A673 (cell line): ENCODE measurements at regions not wholly inside any gene's neighbourhood (a gene's known extent, or its start where the extent isn't known, plus 50 kb on each side); places are given as distances from the start of the nearest gene placed in this dataset.
A peak's percentile ranks its signal among the peaks of the same experiment; 100 is the strongest.
"Not testable (repeated sequence)": the region's sequence is repeated elsewhere in the genome, so short reads cannot be mapped to it uniquely, and the experiment has no call there.

ENCODE experiments used
- BruUV-seq: library from RNA; stranded (reverse); fragments of 400-500 nt; replicated peaks from 2 replicates; lab custom pipeline; 2021; lab: Mats Ljungman, UMichigan
- CTCF ChIA-PET: fragments of 300-600 bp; sonication (Branson Sonifier 250); formaldehyde crosslinking; loops from one replicate; lab custom pipeline; 2022; ENCODE audit warnings: antibody characterized with exemption; lab: Charles Lee
- POLR2A ChIA-PET: fragments of 300-600 bp; sonication (Branson Sonifier 250); formaldehyde crosslinking; loops from one replicate; lab custom pipeline; 2022; ENCODE audit warnings: antibody characterized with exemption; ENCODE audit not compliant: low non-redundant PET; lab: Charles Lee
- DNase-seq: peaks from one replicate; pipeline ENCODE4 v3.0.0-alpha.2; 2015; ENCODE audit warnings: low spot score
- H3K27ac ChIP-seq: fragments of 200-600 bp; sonication (generic); 2 replicates; pipeline ENCODE4 v1.5.1; 2016; ENCODE audit warnings: mixed run types, low read depth, mild to moderate bottlenecking, mixed read lengths, antibody characterized with exemption, low read length; ENCODE audit not compliant: poor library complexity, severe bottlenecking
- H3K27me3 ChIP-seq: fragments of 200-600 bp; sonication (generic); replicated peaks from 2 replicates; pipeline ENCODE4 v1.6.1; 2017; ENCODE audit warnings: mixed run types, low read depth, mild to moderate bottlenecking, mixed read lengths, antibody characterized with exemption, low read length; ENCODE audit not compliant: insufficient read depth, poor library complexity
- H3K36me3 ChIP-seq: fragments of 200-600 bp; sonication (generic); 2 replicates; pipeline ENCODE4 v1.6.1; 2016; ENCODE audit warnings: mixed run types, mild to moderate bottlenecking, mixed read lengths, antibody characterized with exemption, low read length; ENCODE audit not compliant: insufficient read depth, poor library complexity, severe bottlenecking
- H3K4me1 ChIP-seq: fragments of 200-600 bp; sonication (generic); 2 replicates; pipeline ENCODE4 v1.6.1; 2017; ENCODE audit warnings: mixed run types, mild to moderate bottlenecking, mixed read lengths, antibody characterized with exemption, low read length; ENCODE audit not compliant: insufficient read depth, poor library complexity, severe bottlenecking
- H3K4me3 ChIP-seq: fragments of 200-600 bp; sonication (generic); 2 replicates; pipeline ENCODE4 v1.5.1; 2016; ENCODE audit warnings: low read depth, mixed run types, mild to moderate bottlenecking, mixed read lengths, low read length; ENCODE audit not compliant: poor library complexity, severe bottlenecking
- H3K9me3 ChIP-seq: fragments of 200-600 bp; sonication (generic); 2 replicates; pipeline ENCODE4 v1.6.1; 2016; ENCODE audit warnings: mixed run types, low read depth, mild to moderate bottlenecking, mixed read lengths, antibody characterized with exemption, low read length; ENCODE audit not compliant: poor library complexity, severe bottlenecking
- intact Hi-C: fragments of 100-400 bp; cut with micrococcal nuclease; formaldehyde crosslinking; loops from one replicate; pipeline ENCODE4 v1.10.0; 2022; ENCODE audit not compliant: unreplicated experiment

GRCh38 chr1:144516172-144516571 lies 54.7 kb upstream of the NBPF15 start:
- DNase-seq, H3K9me3 ChIP-seq, H3K4me3 ChIP-seq, BruUV-seq, POLR2A ChIA-PET, H3K27me3 ChIP-seq, H3K27ac ChIP-seq, intact Hi-C loops, H3K36me3 ChIP-seq, CTCF ChIA-PET, H3K4me1 ChIP-seq: not testable (repeated sequence)

GRCh38 chr1:144516906-144517305 lies 55.4 kb upstream of the NBPF15 start:
- POLR2A ChIA-PET, DNase-seq, H3K4me1 ChIP-seq, intact Hi-C loops, H3K4me3 ChIP-seq, CTCF ChIA-PET, H3K36me3 ChIP-seq, H3K9me3 ChIP-seq, H3K27me3 ChIP-seq, BruUV-seq, H3K27ac ChIP-seq: not testable (repeated sequence)

GRCh38 chr1:144518439-144518838 lies 57.0 kb upstream of the NBPF15 start:
- H3K27me3 ChIP-seq, H3K4me3 ChIP-seq, H3K9me3 ChIP-seq, BruUV-seq, POLR2A ChIA-PET, DNase-seq, CTCF ChIA-PET, H3K36me3 ChIP-seq, H3K4me1 ChIP-seq, intact Hi-C loops, H3K27ac ChIP-seq: not testable (repeated sequence)

GRCh38 chr1:144519528-144520189 lies 58.2 kb upstream of the NBPF15 start:
- intact Hi-C loops, H3K36me3 ChIP-seq, H3K4me3 ChIP-seq, H3K27me3 ChIP-seq, BruUV-seq, POLR2A ChIA-PET, H3K4me1 ChIP-seq, H3K27ac ChIP-seq, H3K9me3 ChIP-seq, DNase-seq: not testable (repeated sequence)
- CTCF ChIA-PET = interaction anchor here (0.6 kb wide), 1 partner anchor 442 kb away, joined by 3 read pairs; no protein-coding TSS in a partner anchor

GRCh38 chr1:144523661-144524407 lies 62.4 kb upstream of the NBPF15 start:
- CTCF ChIA-PET, H3K27me3 ChIP-seq, POLR2A ChIA-PET, H3K36me3 ChIP-seq, H3K4me3 ChIP-seq, H3K9me3 ChIP-seq, intact Hi-C loops, H3K4me1 ChIP-seq: not testable (repeated sequence)
- H3K27ac ChIP-seq = peak overlapping the region; percentile 74
- peak; percentile 50 for DNase-seq
- TSS peak; percentile 100 for BruUV-seq
